SK-N-SH (cell line): ENCODE measurements at regions not wholly inside any gene's neighbourhood (a gene's known extent, or its start where the extent isn't known, plus 50 kb on each side); places are given as distances from the start of the nearest gene placed in this dataset.

ENCODE experiments used
- CTCF ChIP-seq: fragments of 200-600 bp; sonication (generic); IDR thresholded peaks from 2 replicates; pipeline ENCODE4 v1.6.1; 2017; ENCODE audit warnings: antibody characterized with exemption, mild to moderate bottlenecking, moderate library complexity
- GATA2 ChIP-seq: sonication (generic); formaldehyde crosslinking; IDR thresholded peaks from 2 replicates; pipeline ENCODE4 v1.5.0; 2020; ENCODE audit warnings: mild to moderate bottlenecking, missing genetic modification reagents
- JUND ChIP-seq: IDR thresholded peaks from 2 replicates; pipeline ENCODE4 v1.4.0; 2012
- NFIC ChIP-seq: IDR thresholded peaks from 2 replicates; pipeline ENCODE4 v1.4.0; 2012; ENCODE audit warnings: borderline replicate concordance
- POLR2AphosphoS5 ChIP-seq: IDR thresholded peaks from 2 replicates; pipeline ENCODE4 v1.6.1; 2012; ENCODE audit warnings: low read depth, low read length
- SIN3A ChIP-seq: IDR thresholded peaks from 2 replicates; pipeline ENCODE4 v1.6.1; 2012; ENCODE audit warnings: low read depth, mild to moderate bottlenecking, low read length, moderate library complexity, borderline replicate concordance
- TF ChIP-seq, protein P1 (sequence below): fragments of 150-350 bp; IDR thresholded peaks from 2 replicates; pipeline ENCODE4 v1.6.1; 2017; ENCODE audit warnings: antibody characterized with exemption, low read length, low read depth, borderline replicate concordance

GRCh38 chr2:187684174-187684573, 129.9 kb upstream of the TFPI start:
- no peak for TF ChIP-seq POLR2AphosphoS5
- TF ChIP-seq JUND, result no peak
- no peak for TF ChIP-seq SIN3A
- TF ChIP-seq, protein P1, sequence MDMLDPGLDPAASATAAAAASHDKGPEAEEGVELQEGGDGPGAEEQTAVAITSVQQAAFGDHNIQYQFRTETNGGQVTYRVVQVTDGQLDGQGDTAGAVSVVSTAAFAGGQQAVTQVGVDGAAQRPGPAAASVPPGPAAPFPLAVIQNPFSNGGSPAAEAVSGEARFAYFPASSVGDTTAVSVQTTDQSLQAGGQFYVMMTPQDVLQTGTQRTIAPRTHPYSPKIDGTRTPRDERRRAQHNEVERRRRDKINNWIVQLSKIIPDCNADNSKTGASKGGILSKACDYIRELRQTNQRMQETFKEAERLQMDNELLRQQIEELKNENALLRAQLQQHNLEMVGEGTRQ, result no peak
- TF ChIP-seq CTCF, result no peak
- no peak for TF ChIP-seq NFIC
- no peak for TF ChIP-seq GATA2 (CRISPR knock-in tag)
